ENCODE measurements at regions not wholly inside any gene's neighbourhood (a gene's known extent, or its start where the extent isn't known, plus 50 kb on each side); places are given as distances from the start of the nearest gene placed in this dataset.
"Not testable (repeated sequence)": the region's sequence is repeated elsewhere in the genome, so short reads cannot be mapped to it uniquely, and the experiment has no call there.

- no peak overlapping the region for H3K4me3 ChIP-seq (ENCODE audit: low read depth, low read length)
- no peak for TF ChIP-seq CTCF (IDR thresholded peaks at IDR 0.05; ENCODE audit: borderline replicate concordance, insufficient read depth, low read depth, low read length)
Observed at GRCh38 chr2:52022006-52022405, 990.1 kb upstream of the NRXN1 start.

- TF ChIP-seq CTCF (IDR thresholded peaks at IDR 0.05; ENCODE audit: borderline replicate concordance, insufficient read depth, low read depth, low read length) = no peak
- no peak overlapping the region for H3K4me3 ChIP-seq (ENCODE audit: low read depth, low read length)
Observed at GRCh38 chr2:52017646-52018235, 985.8 kb upstream of the NRXN1 start.

GRCh38 chr2:52006821-52007366, 975.0 kb upstream of the NRXN1 start:
- H3K4me3 ChIP-seq (ENCODE audit: low read depth, low read length) = not testable (repeated sequence)

- TF ChIP-seq CTCF (IDR thresholded peaks at IDR 0.05; ENCODE audit: borderline replicate concordance, insufficient read depth, low read depth, low read length) = no peak
- no peak overlapping the region for H3K4me3 ChIP-seq (ENCODE audit: low read depth, low read length)
Observed at GRCh38 chr2:52000151-52000855, 968.4 kb upstream of the NRXN1 start.

GRCh38 chr2:51998890-51999289, 967.0 kb upstream of the NRXN1 start:
- TF ChIP-seq CTCF (IDR thresholded peaks at IDR 0.05; ENCODE audit: borderline replicate concordance, insufficient read depth, low read depth, low read length) = no peak
- H3K4me3 ChIP-seq (ENCODE audit: low read depth, low read length) = no peak overlapping the region

- no peak for TF ChIP-seq CTCF (IDR thresholded peaks at IDR 0.05; ENCODE audit: borderline replicate concordance, insufficient read depth, low read depth, low read length)
- no peak overlapping the region for H3K4me3 ChIP-seq (ENCODE audit: low read depth, low read length)
Observed at GRCh38 chr2:51997571-51997970, 965.6 kb upstream of the NRXN1 start.

- no peak for TF ChIP-seq CTCF (IDR thresholded peaks at IDR 0.05; ENCODE audit: borderline replicate concordance, insufficient read depth, low read depth, low read length)
- no peak overlapping the region for H3K4me3 ChIP-seq (ENCODE audit: low read depth, low read length)
Observed at GRCh38 chr2:51995293-51995692, 963.4 kb upstream of the NRXN1 start.
